ENCODE measurements at regions not wholly inside any gene's neighbourhood (a gene's known extent, or its start where the extent isn't known, plus 50 kb on each side); places are given as distances from the start of the nearest gene placed in this dataset.

- TF ChIP-seq, protein P1, sequence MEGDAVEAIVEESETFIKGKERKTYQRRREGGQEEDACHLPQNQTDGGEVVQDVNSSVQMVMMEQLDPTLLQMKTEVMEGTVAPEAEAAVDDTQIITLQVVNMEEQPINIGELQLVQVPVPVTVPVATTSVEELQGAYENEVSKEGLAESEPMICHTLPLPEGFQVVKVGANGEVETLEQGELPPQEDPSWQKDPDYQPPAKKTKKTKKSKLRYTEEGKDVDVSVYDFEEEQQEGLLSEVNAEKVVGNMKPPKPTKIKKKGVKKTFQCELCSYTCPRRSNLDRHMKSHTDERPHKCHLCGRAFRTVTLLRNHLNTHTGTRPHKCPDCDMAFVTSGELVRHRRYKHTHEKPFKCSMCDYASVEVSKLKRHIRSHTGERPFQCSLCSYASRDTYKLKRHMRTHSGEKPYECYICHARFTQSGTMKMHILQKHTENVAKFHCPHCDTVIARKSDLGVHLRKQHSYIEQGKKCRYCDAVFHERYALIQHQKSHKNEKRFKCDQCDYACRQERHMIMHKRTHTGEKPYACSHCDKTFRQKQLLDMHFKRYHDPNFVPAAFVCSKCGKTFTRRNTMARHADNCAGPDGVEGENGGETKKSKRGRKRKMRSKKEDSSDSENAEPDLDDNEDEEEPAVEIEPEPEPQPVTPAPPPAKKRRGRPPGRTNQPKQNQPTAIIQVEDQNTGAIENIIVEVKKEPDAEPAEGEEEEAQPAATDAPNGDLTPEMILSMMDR (IDR thresholded peaks at IDR 0.05 in 8 of 11, conservative IDR thresholded peaks at IDR 0.05 in 3 of 11): no peak
- TF ChIP-seq POLR2AphosphoS5 (IDR thresholded peaks at IDR 0.05) (no peak), POLR2A (IDR thresholded peaks at IDR 0.05) (no peak)
- H3K27ac ChIP-seq: no peak overlapping the region
Measured at GRCh38 chr9:699396-699795, 142.1 kb upstream of the DMRT1 start.

DNA sequence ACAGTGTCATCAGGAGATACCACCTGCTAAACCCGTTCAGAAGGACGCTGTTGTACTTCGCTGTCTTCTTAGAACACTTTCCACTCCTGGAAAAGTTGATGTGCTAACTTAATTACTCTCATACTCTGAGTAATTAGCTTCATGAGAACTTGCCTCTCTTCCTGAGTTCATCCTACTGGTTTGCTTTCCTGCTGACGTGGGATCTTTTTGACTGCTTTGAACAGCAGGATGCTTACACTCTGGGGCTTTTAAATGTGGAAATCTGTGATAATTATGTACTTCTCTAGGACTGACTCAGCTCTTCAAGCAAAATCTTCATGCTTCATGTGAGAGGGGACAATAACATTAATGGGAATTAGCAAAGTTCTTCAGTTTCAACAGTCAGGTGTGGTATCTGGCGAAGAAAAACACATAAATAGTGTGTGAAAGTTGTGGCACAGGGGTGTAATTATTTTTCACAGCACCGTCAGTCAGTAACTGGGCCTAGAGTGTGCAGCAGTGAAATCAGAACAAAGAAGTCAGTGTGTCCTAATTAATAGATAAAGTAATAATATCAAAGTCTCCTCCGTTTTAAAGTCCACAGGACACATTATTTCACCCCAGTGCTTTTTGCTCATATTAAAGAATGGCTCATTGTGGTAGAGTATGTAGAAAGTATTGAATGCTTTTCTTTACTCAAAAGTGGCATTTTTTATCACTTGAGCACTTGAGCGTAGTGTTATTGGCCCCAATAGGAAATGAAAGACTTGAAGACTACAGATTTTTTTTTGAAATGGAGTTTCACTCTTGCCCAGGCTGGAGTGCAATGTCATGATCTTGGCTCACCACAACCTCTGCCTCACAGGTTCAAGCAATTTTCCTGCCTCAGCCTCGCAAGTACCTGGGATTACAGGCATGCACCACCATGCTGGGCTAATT lies 140.9 kb upstream of the DMRT1 start:
- H3K4me3 ChIP-seq: no peak overlapping the region
- 79 to 89% (median 81%) methylated on average over 9 of the region's 9 CpGs for WGBS, 5 donors
- H3K27me3 ChIP-seq (replicated peaks in 1 of 7): peaks cover 0 to 5% (median 0%) of the 10 kb centered on the region in 7 donors
- H3K4me1 ChIP-seq: peaks cover 0 to under 1% (median 0%) of the 10 kb centered on the region in 6 donors
- intact Hi-C loops (cut with DNase I; ENCODE audit: low total_unique reads): no loop called here
- TF ChIP-seq, protein P1 (IDR thresholded peaks at IDR 0.05 in 8 of 11, conservative IDR thresholded peaks at IDR 0.05 in 3 of 11): no peak
- no peak for TF ChIP-seq POLR2A (IDR thresholded peaks at IDR 0.05)
- no peak for TF ChIP-seq POLR2AphosphoS5 (IDR thresholded peaks at IDR 0.05)
- no peak for DNase-seq
- no peak overlapping the region for H3K27ac ChIP-seq
- H3K9me3 ChIP-seq: no peaks in the 10 kb centered on the region
- H3K36me3 ChIP-seq: no peaks in the 10 kb centered on the region

More at GRCh38 chr9:699396-699795, 142.1 kb upstream of the DMRT1 start:
- Histone ChIP-seq H3K9me3 (no peaks in the 10 kb centered on the region), H3K4me3 (no peak overlapping the region), H3K4me1 (peaks cover 0 to 11% (median 8%) of the 10 kb centered on the region in 6 donors), H3K36me3 (no peaks in the 10 kb centered on the region), H3K27me3 (replicated peaks in 1 of 7) (no peaks in the 10 kb centered on the region)
- intact Hi-C loops (cut with DNase I; ENCODE audit: low total_unique reads): no loop called here
- WGBS, 5 donors: 55 to 89% (median 71%) methylated on average over 1 of the region's 1 CpG
- no peak for DNase-seq

DNA sequence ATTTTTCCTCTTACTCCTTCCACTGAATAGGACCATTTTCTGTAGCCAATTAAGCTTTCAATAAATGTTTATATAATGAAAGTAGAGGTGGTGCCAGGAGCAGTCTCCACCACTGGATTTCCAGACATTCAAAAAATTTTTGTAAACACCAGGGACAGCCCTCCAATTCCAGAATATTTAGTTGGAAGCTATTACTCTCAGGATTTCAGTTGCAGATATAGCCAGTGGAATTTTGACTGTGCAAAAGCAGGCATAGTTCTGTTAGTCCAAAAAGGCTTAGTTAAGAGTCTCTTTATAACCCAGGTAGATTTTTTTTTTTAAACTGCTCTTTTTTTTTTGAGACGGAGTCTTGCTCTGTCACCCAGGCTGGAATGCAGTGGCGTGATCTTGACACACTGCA lies 138.1 kb upstream of the DMRT1 start:
- no peak overlapping the region for H3K27ac ChIP-seq

More for the DNA sequence above, 138.1 kb upstream of the DMRT1 start:
- 88 to 98% (median 91%) methylated on average over 2 of the region's 2 CpGs for WGBS, 5 donors
- Histone ChIP-seq H3K4me1 (peaks cover 0 to 22% (median 8%) of the 10 kb centered on the region in 6 donors), H3K36me3 (no peaks in the 10 kb centered on the region), H3K27me3 (replicated peaks in 1 of 7) (peaks cover 0 to 16% (median 5%) of the 10 kb centered on the region in 7 donors), H3K9me3 (no peaks in the 10 kb centered on the region), H3K4me3 (no peak overlapping the region)
- intact Hi-C loops (cut with DNase I; ENCODE audit: low total_unique reads): no loop called here
- no peak for DNase-seq
- TF ChIP-seq, protein P1 (IDR thresholded peaks at IDR 0.05 in 8 of 11, conservative IDR thresholded peaks at IDR 0.05 in 3 of 11): no peak
- TF ChIP-seq POLR2A (IDR thresholded peaks at IDR 0.05) (no peak), POLR2AphosphoS5 (IDR thresholded peaks at IDR 0.05) (no peak)
